Calu3 (cell line): ENCODE measurements at regions not wholly inside any gene's neighbourhood (a gene's known extent, or its start where the extent isn't known, plus 50 kb on each side); places are given as distances from the start of the nearest gene placed in this dataset.

Experiments
- BruUV-seq: library from RNA; stranded (reverse); fragments of 400-500 nt; replicated peaks from 2 replicates; lab custom pipeline; 2021; lab: Mats Ljungman, UMichigan
- CTCF ChIA-PET: fragments of 300-600 bp; sonication (Branson Sonifier 250); formaldehyde crosslinking; loops from one replicate; lab custom pipeline; 2022; ENCODE audit warnings: antibody characterized with exemption; lab: Charles Lee
- DNase-seq: peaks from one replicate; pipeline ENCODE4 v3.0.0; 2022
- H3K27ac Mint-ChIP-seq: one replicate; pipeline ENCODE4 v1.8.0; 2022; ENCODE audit warnings: mixed read lengths; ENCODE audit not compliant: unreplicated experiment
- H3K27me3 Mint-ChIP-seq: one replicate; pipeline ENCODE4 v1.8.0; 2022; ENCODE audit warnings: mixed read lengths; ENCODE audit not compliant: unreplicated experiment
- H3K36me3 Mint-ChIP-seq: one replicate; pipeline ENCODE4 v1.8.0; 2022; ENCODE audit warnings: mild to moderate bottlenecking, moderate library complexity, mixed read lengths; ENCODE audit not compliant: insufficient read depth, unreplicated experiment
- H3K4me1 Mint-ChIP-seq: one replicate; pipeline ENCODE4 v1.8.0; 2022; ENCODE audit warnings: mild to moderate bottlenecking, low read depth, mixed read lengths; ENCODE audit not compliant: unreplicated experiment
- H3K4me3 Mint-ChIP-seq: one replicate; pipeline ENCODE4 v1.8.0; 2022; ENCODE audit warnings: mild to moderate bottlenecking, low read depth, moderate library complexity, mixed read lengths; ENCODE audit not compliant: unreplicated experiment
- H3K9me3 Mint-ChIP-seq: one replicate; pipeline ENCODE4 v1.8.0; 2022; ENCODE audit warnings: low read depth, mixed read lengths; ENCODE audit not compliant: unreplicated experiment
- intact Hi-C: fragments of 100-400 bp; cut with micrococcal nuclease; formaldehyde crosslinking; loops from one replicate; pipeline ENCODE4 v1.10.0; 2022; ENCODE audit not compliant: unreplicated experiment
- TF ChIP-seq, protein P1 (sequence below): fragments of 200-600 bp; IDR thresholded peaks from one replicate; pipeline ENCODE4 v1.8.0; 2022; ENCODE audit warnings: antibody characterized with exemption; ENCODE audit not compliant: unreplicated experiment

GRCh38 chr7:22962775-22963350 lies 51.1 kb downstream of the HYCC1 start:
- H3K36me3 Mint-ChIP-seq, result no peaks in the 10 kb centered on the region
- BruUV-seq, result no TSS peak
- H3K27ac Mint-ChIP-seq, result no peak overlapping the region
- no peak overlapping the region for H3K4me3 Mint-ChIP-seq
- H3K9me3 Mint-ChIP-seq, result no peaks in the 10 kb centered on the region
- H3K4me1 Mint-ChIP-seq, result no peaks in the 10 kb centered on the region
- no peak for DNase-seq
- H3K27me3 Mint-ChIP-seq, result no peaks in the 10 kb centered on the region
- TF ChIP-seq, protein P1, sequence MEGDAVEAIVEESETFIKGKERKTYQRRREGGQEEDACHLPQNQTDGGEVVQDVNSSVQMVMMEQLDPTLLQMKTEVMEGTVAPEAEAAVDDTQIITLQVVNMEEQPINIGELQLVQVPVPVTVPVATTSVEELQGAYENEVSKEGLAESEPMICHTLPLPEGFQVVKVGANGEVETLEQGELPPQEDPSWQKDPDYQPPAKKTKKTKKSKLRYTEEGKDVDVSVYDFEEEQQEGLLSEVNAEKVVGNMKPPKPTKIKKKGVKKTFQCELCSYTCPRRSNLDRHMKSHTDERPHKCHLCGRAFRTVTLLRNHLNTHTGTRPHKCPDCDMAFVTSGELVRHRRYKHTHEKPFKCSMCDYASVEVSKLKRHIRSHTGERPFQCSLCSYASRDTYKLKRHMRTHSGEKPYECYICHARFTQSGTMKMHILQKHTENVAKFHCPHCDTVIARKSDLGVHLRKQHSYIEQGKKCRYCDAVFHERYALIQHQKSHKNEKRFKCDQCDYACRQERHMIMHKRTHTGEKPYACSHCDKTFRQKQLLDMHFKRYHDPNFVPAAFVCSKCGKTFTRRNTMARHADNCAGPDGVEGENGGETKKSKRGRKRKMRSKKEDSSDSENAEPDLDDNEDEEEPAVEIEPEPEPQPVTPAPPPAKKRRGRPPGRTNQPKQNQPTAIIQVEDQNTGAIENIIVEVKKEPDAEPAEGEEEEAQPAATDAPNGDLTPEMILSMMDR, result no peak
- CTCF ChIA-PET, result no interaction called here
- intact Hi-C loops, result no loop called here

DNA sequence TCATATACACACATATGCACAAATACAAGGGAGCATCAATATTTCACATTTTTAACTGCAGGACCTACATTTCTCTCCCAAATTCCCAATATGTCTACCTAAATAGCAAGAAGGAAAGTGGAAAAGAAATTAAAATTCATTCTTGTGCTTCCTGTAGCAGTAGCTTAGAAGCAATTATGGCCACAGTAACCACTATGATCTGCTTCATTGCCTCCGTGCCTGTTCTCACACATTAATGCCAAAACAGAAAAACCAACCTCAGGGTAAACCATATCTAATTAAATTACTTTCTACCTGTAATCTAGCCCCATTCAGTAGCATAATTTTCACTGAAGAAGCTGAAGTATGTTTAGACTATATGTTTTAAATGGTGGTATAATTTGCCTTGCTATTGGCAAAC lies 55.2 kb downstream of the HYCC1 start:
- no TSS peak for BruUV-seq
- no peak for DNase-seq
- H3K4me1 Mint-ChIP-seq, result no peaks in the 10 kb centered on the region
- no peak overlapping the region for H3K4me3 Mint-ChIP-seq
- H3K27ac Mint-ChIP-seq, result no peak overlapping the region
- TF ChIP-seq, protein P1, result no peak
- H3K27me3 Mint-ChIP-seq, result no peaks in the 10 kb centered on the region
- H3K36me3 Mint-ChIP-seq, result no peaks in the 10 kb centered on the region
- CTCF ChIA-PET, result interaction anchor here (0.5 kb wide), 1 partner anchor 105 kb away, joined by 3 read pairs; no protein-coding TSS in a partner anchor
- H3K9me3 Mint-ChIP-seq, result no peaks in the 10 kb centered on the region
- intact Hi-C loops, result loop anchor here (10.0 kb wide), 1 partner anchor 414 kb away; no protein-coding TSS in a partner anchor

- no peaks in the 10 kb centered on the region for H3K36me3 Mint-ChIP-seq
- no peaks in the 10 kb centered on the region for H3K9me3 Mint-ChIP-seq
- H3K27ac Mint-ChIP-seq, result no peak overlapping the region
- no peak for DNase-seq
- BruUV-seq, result no TSS peak
- intact Hi-C loops, result loop anchor here (10.0 kb wide), 1 partner anchor 409 kb away; no protein-coding TSS in a partner anchor
- CTCF ChIA-PET, result no interaction called here
- no peaks in the 10 kb centered on the region for H3K27me3 Mint-ChIP-seq
- no peaks in the 10 kb centered on the region for H3K4me1 Mint-ChIP-seq
- no peak overlapping the region for H3K4me3 Mint-ChIP-seq
- TF ChIP-seq, protein P1, result no peak
Measured at GRCh38 chr7:22954251-22954650, 59.7 kb downstream of the HYCC1 start.

GRCh38 chr7:22952306-22953015 lies 61.5 kb downstream of the HYCC1 start:
- intact Hi-C loops, result loop anchor here (10.0 kb wide), 1 partner anchor 408 kb away; no protein-coding TSS in a partner anchor
- TF ChIP-seq, protein P1, result no peak
- no TSS peak for BruUV-seq
- no peaks in the 10 kb centered on the region for H3K9me3 Mint-ChIP-seq
- H3K4me1 Mint-ChIP-seq, result no peaks in the 10 kb centered on the region
- H3K36me3 Mint-ChIP-seq, result no peaks in the 10 kb centered on the region
- DNase-seq, result no peak
- no peak overlapping the region for H3K27ac Mint-ChIP-seq
- H3K4me3 Mint-ChIP-seq, result no peak overlapping the region
- no peaks in the 10 kb centered on the region for H3K27me3 Mint-ChIP-seq
- CTCF ChIA-PET, result no interaction called here
